ENCODE measurements at regions not wholly inside any gene's neighbourhood (a gene's known extent, or its start where the extent isn't known, plus 50 kb on each side); places are given as distances from the start of the nearest gene placed in this dataset.

DNA sequence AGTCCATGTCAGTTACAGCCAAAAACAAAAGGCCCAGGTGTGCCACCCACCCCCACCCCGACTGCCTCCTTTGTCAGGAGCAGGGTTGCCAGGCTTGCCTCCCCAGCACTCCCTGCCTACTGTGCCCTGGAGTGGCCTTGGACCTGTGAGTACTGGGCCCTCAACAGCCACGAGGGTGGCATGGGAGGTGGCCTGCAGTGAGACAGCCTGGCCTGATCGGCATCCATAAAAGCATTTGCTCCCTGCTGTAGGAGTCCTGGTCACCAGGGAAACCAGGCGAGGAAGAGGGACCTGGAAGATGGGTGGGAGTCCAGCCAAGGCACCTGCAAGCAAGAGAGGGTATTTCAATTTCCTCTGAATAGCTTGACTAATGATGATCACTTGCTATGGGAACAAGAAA lies 56.4 kb upstream of the KCNMB2 start:
- Histone ChIP-seq H3K79me2 (ENCODE audit: low read depth) (no peaks in the 10 kb centered on the region), H3F3A (ENCODE audit: insufficient read depth, low read depth) (no peaks in the 10 kb centered on the region), H3K4me1 (replicated peaks; ENCODE audit: insufficient read depth) (no peaks in the 10 kb centered on the region), H3K4me3 (no peak overlapping the region), H3K4me2 (no peak overlapping the region), H3K27me3 (ENCODE audit: insufficient read depth, low read depth) (no peaks in the 10 kb centered on the region; the same call in 1 of the 2 replicates), H2AFZ (no peak overlapping the region), H3K27ac (no peak overlapping the region), H3K9me2 (ENCODE audit: insufficient read depth) (no peaks in the 10 kb centered on the region), H3K36me3 (ENCODE audit: low read depth) (no peaks in the 10 kb centered on the region), H3K9me3 (ENCODE audit: insufficient read depth, low read depth) (no peaks in the 10 kb centered on the region), H4K20me1 (ENCODE audit: insufficient read depth) (no peaks in the 10 kb centered on the region)
- TF ChIP-seq, protein P1, sequence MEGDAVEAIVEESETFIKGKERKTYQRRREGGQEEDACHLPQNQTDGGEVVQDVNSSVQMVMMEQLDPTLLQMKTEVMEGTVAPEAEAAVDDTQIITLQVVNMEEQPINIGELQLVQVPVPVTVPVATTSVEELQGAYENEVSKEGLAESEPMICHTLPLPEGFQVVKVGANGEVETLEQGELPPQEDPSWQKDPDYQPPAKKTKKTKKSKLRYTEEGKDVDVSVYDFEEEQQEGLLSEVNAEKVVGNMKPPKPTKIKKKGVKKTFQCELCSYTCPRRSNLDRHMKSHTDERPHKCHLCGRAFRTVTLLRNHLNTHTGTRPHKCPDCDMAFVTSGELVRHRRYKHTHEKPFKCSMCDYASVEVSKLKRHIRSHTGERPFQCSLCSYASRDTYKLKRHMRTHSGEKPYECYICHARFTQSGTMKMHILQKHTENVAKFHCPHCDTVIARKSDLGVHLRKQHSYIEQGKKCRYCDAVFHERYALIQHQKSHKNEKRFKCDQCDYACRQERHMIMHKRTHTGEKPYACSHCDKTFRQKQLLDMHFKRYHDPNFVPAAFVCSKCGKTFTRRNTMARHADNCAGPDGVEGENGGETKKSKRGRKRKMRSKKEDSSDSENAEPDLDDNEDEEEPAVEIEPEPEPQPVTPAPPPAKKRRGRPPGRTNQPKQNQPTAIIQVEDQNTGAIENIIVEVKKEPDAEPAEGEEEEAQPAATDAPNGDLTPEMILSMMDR (conservative IDR thresholded peaks at IDR 0.05) = no peak
- no peak for TF ChIP-seq EZH2 (IDR thresholded peaks at IDR 0.05; ENCODE audit: low read depth)
- intact Hi-C loops (cut with micrococcal nuclease; ENCODE audit: unreplicated experiment) = no loop called here
- ChIA-PET POLR2A (ENCODE audit: unreplicated experiment) (no interaction called here), CTCF (no interaction called here)
- no TSS peak for BruUV-seq (replicated peaks)
- DNase-seq = no peak

DNA sequence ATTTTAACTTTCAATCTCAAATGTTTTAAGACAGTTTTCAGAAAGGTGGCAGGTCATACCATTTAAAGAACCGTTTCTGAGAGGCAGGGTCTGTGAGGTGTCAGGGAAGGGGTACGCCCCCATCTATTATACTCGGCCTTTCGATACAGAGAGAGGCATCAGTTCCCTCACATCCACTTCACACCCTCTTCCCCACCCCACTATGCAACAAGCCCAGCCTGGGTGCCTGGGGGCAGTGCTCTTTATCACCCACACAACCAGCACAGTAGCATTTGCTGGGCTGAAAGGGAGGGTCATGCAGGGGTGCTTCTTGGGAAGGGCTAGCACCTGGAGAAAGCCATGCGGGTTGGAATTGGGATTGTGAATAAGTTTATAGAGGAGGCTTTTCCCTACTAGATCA lies 56.0 kb upstream of the KCNMB2 start:
- Histone ChIP-seq H3K27ac (no peak overlapping the region), H3K9me2 (ENCODE audit: insufficient read depth) (no peaks in the 10 kb centered on the region; the same call in 1 of the 2 replicates), H3K79me2 (ENCODE audit: low read depth) (no peaks in the 10 kb centered on the region), H3K36me3 (ENCODE audit: low read depth) (no peaks in the 10 kb centered on the region), H3K27me3 (ENCODE audit: insufficient read depth, low read depth) (no peaks in the 10 kb centered on the region; the same call in 1 of the 2 replicates), H3K4me1 (replicated peaks; ENCODE audit: insufficient read depth) (no peaks in the 10 kb centered on the region), H2AFZ (no peak overlapping the region), H4K20me1 (ENCODE audit: insufficient read depth) (no peaks in the 10 kb centered on the region), H3F3A (ENCODE audit: insufficient read depth, low read depth) (no peaks in the 10 kb centered on the region), H3K4me3 (no peak overlapping the region), H3K4me2 (no peak overlapping the region), H3K9me3 (ENCODE audit: insufficient read depth, low read depth) (no peaks in the 10 kb centered on the region)
- TF ChIP-seq, protein P1 (conservative IDR thresholded peaks at IDR 0.05) = no peak
- TF ChIP-seq EZH2 (IDR thresholded peaks at IDR 0.05; ENCODE audit: low read depth) = no peak
- BruUV-seq (replicated peaks) = no TSS peak
- POLR2A ChIA-PET (ENCODE audit: unreplicated experiment) = no interaction called here
- no peak for DNase-seq
- CTCF ChIA-PET = no interaction called here
- intact Hi-C loops (cut with micrococcal nuclease; ENCODE audit: unreplicated experiment) = no loop called here

DNA sequence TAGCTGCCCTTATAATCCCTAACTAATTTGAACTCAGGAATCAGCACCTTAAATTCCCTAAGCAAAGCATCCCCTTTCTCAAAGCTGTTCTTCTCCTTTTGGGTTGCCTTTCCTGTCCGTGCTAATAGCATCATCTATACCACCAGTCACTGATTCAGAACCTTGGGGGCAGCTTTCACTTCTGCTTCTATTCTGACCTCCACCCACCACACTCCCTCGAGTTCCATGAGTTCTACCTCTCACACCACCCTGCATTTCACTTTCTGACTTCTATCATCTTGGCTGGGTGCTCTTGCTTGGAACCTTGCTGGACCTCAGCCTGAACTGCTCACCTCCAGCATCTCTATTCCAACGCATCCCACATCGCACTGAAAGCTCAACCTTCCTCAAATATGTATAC lies 55.4 kb upstream of the KCNMB2 start:
- POLR2A ChIA-PET (ENCODE audit: unreplicated experiment) = no interaction called here
- Histone ChIP-seq H2AFZ (no peak overlapping the region), H3K4me3 (no peak overlapping the region), H3K9me3 (ENCODE audit: insufficient read depth, low read depth) (no peaks in the 10 kb centered on the region), H3K9me2 (ENCODE audit: insufficient read depth) (no peaks in the 10 kb centered on the region; the same call in 1 of the 2 replicates), H3K4me2 (no peak overlapping the region), H4K20me1 (ENCODE audit: insufficient read depth) (no peaks in the 10 kb centered on the region), H3K27me3 (ENCODE audit: insufficient read depth, low read depth) (no peaks in the 10 kb centered on the region; the same call in 1 of the 2 replicates), H3K4me1 (replicated peaks; ENCODE audit: insufficient read depth) (no peaks in the 10 kb centered on the region), H3K36me3 (ENCODE audit: low read depth) (no peaks in the 10 kb centered on the region), H3F3A (ENCODE audit: insufficient read depth, low read depth) (no peaks in the 10 kb centered on the region), H3K79me2 (ENCODE audit: low read depth) (no peaks in the 10 kb centered on the region), H3K27ac (no peak overlapping the region)
- intact Hi-C loops (cut with micrococcal nuclease; ENCODE audit: unreplicated experiment) = no loop called here
- no TSS peak for BruUV-seq (replicated peaks)
- no peak for DNase-seq
- TF ChIP-seq, protein P1 (conservative IDR thresholded peaks at IDR 0.05) = no peak
- no peak for TF ChIP-seq EZH2 (IDR thresholded peaks at IDR 0.05; ENCODE audit: low read depth)
- CTCF ChIA-PET = no interaction called here

Measured in PC-9 (cell line).